ENCODE measurements at regions not wholly inside any gene's neighbourhood (a gene's known extent, or its start where the extent isn't known, plus 50 kb on each side); places are given as distances from the start of the nearest gene placed in this dataset.

- no peak overlapping the region for H3K27ac ChIP-seq (ENCODE audit: low read depth, low read length)
- H3K9me2 ChIP-seq (ENCODE audit: insufficient read depth): no peaks in the 10 kb centered on the region
- no TSS peak for BruUV-seq (replicated peaks)
- DNase-seq (ENCODE audit: low read depth, low spot score) (no peak), ATAC-seq (no peak)
- H3K27me3 ChIP-seq (ENCODE audit: insufficient read depth, low read length): no peaks in the 10 kb centered on the region
- no peaks in the 10 kb centered on the region for H3K4me1 ChIP-seq (ENCODE audit: control insufficient read depth in 1 of 2, insufficient read depth in 2 of 2, low read length in 2 of 2)
- ChIA-PET RAD21 (ENCODE audit: low non-redundant PET in 1 of 2, low total read pairs in 2 of 2, uncharacterized antibody in 2 of 2, unreplicated experiment in 2 of 2) (no interaction called here), POLR2A (no interaction called here), CTCF (no interaction called here)
- H3K79me2 ChIP-seq (ENCODE audit: insufficient read depth, low read length): no peaks in the 10 kb centered on the region
- no peak overlapping the region for H3K4me3 ChIP-seq (replicated peaks in 1 of 2; ENCODE audit: low read depth in 1 of 2, low read length in 2 of 2)
- H3K4me2 ChIP-seq (ENCODE audit: low read length): no peak overlapping the region
- TF ChIP-seq, protein P1, sequence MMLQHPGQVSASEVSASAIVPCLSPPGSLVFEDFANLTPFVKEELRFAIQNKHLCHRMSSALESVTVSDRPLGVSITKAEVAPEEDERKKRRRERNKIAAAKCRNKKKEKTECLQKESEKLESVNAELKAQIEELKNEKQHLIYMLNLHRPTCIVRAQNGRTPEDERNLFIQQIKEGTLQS (IDR thresholded peaks at IDR 0.05): no peak
- no peak for TF ChIP-seq ZBTB33 (IDR thresholded peaks at IDR 0.05; ENCODE audit: extremely low read depth, insufficient replicate concordance, low read length)
- no peak for TF ChIP-seq ZFX (IDR thresholded peaks at IDR 0.05)
- no peak for TF ChIP-seq JUND (IDR thresholded peaks at IDR 0.05)
- TF ChIP-seq CEBPB (IDR thresholded peaks at IDR 0.05; ENCODE audit: low read depth): no peak
- TF ChIP-seq SRF (IDR thresholded peaks at IDR 0.05; ENCODE audit: low read depth): no peak
- no peak for TF ChIP-seq EGR1 (IDR thresholded peaks at IDR 0.05; ENCODE audit: low read depth)
- no peak for TF ChIP-seq TCF7L2 (IDR thresholded peaks at IDR 0.05; ENCODE audit: borderline replicate concordance, extremely low read depth, insufficient read depth, insufficient read length)
- no peak for TF ChIP-seq FOSL1 (IDR thresholded peaks at IDR 0.05; ENCODE audit: low read depth)
- no peak for TF ChIP-seq POLR2A (IDR thresholded peaks at IDR 0.05; ENCODE audit: borderline replicate concordance, extremely low read depth, insufficient read depth, insufficient read length)
- TF ChIP-seq RAD21 (IDR thresholded peaks at IDR 0.05; ENCODE audit: low read depth): no peak
- TF ChIP-seq, protein P2, sequence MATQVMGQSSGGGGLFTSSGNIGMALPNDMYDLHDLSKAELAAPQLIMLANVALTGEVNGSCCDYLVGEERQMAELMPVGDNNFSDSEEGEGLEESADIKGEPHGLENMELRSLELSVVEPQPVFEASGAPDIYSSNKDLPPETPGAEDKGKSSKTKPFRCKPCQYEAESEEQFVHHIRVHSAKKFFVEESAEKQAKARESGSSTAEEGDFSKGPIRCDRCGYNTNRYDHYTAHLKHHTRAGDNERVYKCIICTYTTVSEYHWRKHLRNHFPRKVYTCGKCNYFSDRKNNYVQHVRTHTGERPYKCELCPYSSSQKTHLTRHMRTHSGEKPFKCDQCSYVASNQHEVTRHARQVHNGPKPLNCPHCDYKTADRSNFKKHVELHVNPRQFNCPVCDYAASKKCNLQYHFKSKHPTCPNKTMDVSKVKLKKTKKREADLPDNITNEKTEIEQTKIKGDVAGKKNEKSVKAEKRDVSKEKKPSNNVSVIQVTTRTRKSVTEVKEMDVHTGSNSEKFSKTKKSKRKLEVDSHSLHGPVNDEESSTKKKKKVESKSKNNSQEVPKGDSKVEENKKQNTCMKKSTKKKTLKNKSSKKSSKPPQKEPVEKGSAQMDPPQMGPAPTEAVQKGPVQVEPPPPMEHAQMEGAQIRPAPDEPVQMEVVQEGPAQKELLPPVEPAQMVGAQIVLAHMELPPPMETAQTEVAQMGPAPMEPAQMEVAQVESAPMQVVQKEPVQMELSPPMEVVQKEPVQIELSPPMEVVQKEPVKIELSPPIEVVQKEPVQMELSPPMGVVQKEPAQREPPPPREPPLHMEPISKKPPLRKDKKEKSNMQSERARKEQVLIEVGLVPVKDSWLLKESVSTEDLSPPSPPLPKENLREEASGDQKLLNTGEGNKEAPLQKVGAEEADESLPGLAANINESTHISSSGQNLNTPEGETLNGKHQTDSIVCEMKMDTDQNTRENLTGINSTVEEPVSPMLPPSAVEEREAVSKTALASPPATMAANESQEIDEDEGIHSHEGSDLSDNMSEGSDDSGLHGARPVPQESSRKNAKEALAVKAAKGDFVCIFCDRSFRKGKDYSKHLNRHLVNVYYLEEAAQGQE (IDR thresholded peaks at IDR 0.05; ENCODE audit: low read depth): no peak
- TF ChIP-seq MAX (IDR thresholded peaks at IDR 0.05): no peak
- TF ChIP-seq ELF1 (IDR thresholded peaks at IDR 0.05; ENCODE audit: borderline replicate concordance, low read depth): no peak
- TF ChIP-seq SIN3A (IDR thresholded peaks at IDR 0.05; ENCODE audit: low read depth): no peak
- no peak overlapping the region for H3K9ac ChIP-seq (ENCODE audit: low read length)
- H4K20me1 ChIP-seq (ENCODE audit: insufficient read depth): no peaks in the 10 kb centered on the region
- no peaks in the 10 kb centered on the region for H3K36me3 ChIP-seq (ENCODE audit: control insufficient read depth in 1 of 2, insufficient read depth in 2 of 2, low read length in 2 of 2)
- intact Hi-C loops (cut with micrococcal nuclease): no loop called here
- peaks cover 0 to 11% of the 10 kb centered on the region in 2 experiments; a peak in 2 of 4 replicates for H3K9me3 ChIP-seq (ENCODE audit: control insufficient read depth in 1 of 2, insufficient read depth in 1 of 2, low read depth in 1 of 2, low read length in 2 of 2)
- H2AFZ ChIP-seq (ENCODE audit: low read depth, low read length, poor library complexity, severe bottlenecking): no peak overlapping the region
Measured at GRCh38 chr16:51337662-51338061, 186.6 kb upstream of the SALL1 start.
